Liver (tissue), 3 donors: ENCODE measurements at regions not wholly inside any gene's neighbourhood (a gene's known extent, or its start where the extent isn't known, plus 50 kb on each side); places are given as distances from the start of the nearest gene placed in this dataset.

Experiments used
- CTCF ChIP-seq: fragments of 150-350 bp; IDR thresholded peaks from 2 replicates; pipeline ENCODE4 v1.5.1; 2017; ENCODE audit warnings: improper control_type of control experiment, low read depth, low read length; ENCODE audit not compliant: missing input control
- EGR1 ChIP-seq, 2 donors: IDR thresholded peaks; 2 replicates each; pipeline ENCODE4 v1.6.1; 2016 to 2018; ENCODE audit warnings: antibody characterized with exemption in 2 of 2, low read depth in 2 of 2
- FOXA1 ChIP-seq: IDR thresholded peaks from 2 replicates; pipeline ENCODE4 v1.6.1; 2016; ENCODE audit warnings: antibody characterized with exemption
- HNF4A ChIP-seq, 2 donors: conservative IDR thresholded peaks; 2 replicates each; pipeline ENCODE4 v1.6.1; 2016; ENCODE audit warnings: antibody characterized with exemption in 2 of 2, mild to moderate bottlenecking in 2 of 2
- JUND ChIP-seq, 2 donors: IDR thresholded peaks; 2 replicates each; pipeline ENCODE4 v1.6.1; 2016; ENCODE audit warnings: antibody characterized with exemption in 2 of 2
- MAX ChIP-seq: IDR thresholded peaks from 2 replicates; pipeline ENCODE4 v1.6.1; 2016; ENCODE audit warnings: antibody characterized with exemption
- RXRA ChIP-seq, 2 donors: IDR thresholded peaks; 2 replicates each; pipeline ENCODE4 v1.6.1; 2017 to 2018; ENCODE audit warnings: antibody characterized with exemption in 2 of 2, mild to moderate bottlenecking in 1 of 2
- SP1 ChIP-seq: IDR thresholded peaks from 2 replicates; pipeline ENCODE4 v1.6.1; 2018; ENCODE audit warnings: antibody characterized with exemption, mild to moderate bottlenecking
- TAF1 ChIP-seq: conservative IDR thresholded peaks from 2 replicates; pipeline ENCODE4 v1.6.1; 2016; ENCODE audit warnings: antibody characterized with exemption, mild to moderate bottlenecking
- YY1 ChIP-seq: IDR thresholded peaks from 2 replicates; pipeline ENCODE4 v1.6.1; 2016; ENCODE audit warnings: antibody characterized with exemption, mild to moderate bottlenecking
- TF ChIP-seq, protein P1 (sequence below): IDR thresholded peaks from 2 replicates; pipeline ENCODE4 v1.6.1; 2016; ENCODE audit warnings: antibody characterized with exemption, mild to moderate bottlenecking
- donor health status: healthy.
- donor health status: healthy.

DNA sequence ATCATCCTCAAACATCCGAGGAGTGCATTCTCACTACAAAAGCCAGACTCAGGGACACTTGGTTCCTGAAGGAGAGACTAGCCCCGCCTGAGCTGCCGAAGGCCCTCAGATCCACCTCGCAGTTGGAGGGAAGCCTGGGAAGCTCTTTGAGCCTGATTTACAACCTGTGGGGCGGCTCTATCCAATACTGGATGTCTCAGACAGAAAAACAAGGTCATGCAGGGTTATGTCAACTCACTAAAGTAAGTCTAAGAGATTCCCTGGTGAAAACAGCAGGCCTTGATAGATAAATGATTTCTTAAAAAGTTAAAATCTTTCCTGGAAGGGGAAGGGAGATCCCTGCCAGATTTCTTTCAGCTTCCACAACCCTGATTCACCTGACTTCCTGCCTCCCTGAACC lies 284.3 kb downstream of the CYP26B1 start:
- TF ChIP-seq CTCF (no peak), TAF1 (no peak), EGR1 (IDR thresholded peaks at IDR 0.05; ENCODE audit: low read depth in 2 of 2) (no peak), YY1 (no peak), JUND (IDR thresholded peaks at IDR 0.05) (no peak), SP1 (no peak), MAX (no peak), HNF4A (conservative IDR thresholded peaks at IDR 0.05) (no peak), FOXA1 (no peak), RXRA (IDR thresholded peaks at IDR 0.05) (no peak)
- TF ChIP-seq, protein P1, sequence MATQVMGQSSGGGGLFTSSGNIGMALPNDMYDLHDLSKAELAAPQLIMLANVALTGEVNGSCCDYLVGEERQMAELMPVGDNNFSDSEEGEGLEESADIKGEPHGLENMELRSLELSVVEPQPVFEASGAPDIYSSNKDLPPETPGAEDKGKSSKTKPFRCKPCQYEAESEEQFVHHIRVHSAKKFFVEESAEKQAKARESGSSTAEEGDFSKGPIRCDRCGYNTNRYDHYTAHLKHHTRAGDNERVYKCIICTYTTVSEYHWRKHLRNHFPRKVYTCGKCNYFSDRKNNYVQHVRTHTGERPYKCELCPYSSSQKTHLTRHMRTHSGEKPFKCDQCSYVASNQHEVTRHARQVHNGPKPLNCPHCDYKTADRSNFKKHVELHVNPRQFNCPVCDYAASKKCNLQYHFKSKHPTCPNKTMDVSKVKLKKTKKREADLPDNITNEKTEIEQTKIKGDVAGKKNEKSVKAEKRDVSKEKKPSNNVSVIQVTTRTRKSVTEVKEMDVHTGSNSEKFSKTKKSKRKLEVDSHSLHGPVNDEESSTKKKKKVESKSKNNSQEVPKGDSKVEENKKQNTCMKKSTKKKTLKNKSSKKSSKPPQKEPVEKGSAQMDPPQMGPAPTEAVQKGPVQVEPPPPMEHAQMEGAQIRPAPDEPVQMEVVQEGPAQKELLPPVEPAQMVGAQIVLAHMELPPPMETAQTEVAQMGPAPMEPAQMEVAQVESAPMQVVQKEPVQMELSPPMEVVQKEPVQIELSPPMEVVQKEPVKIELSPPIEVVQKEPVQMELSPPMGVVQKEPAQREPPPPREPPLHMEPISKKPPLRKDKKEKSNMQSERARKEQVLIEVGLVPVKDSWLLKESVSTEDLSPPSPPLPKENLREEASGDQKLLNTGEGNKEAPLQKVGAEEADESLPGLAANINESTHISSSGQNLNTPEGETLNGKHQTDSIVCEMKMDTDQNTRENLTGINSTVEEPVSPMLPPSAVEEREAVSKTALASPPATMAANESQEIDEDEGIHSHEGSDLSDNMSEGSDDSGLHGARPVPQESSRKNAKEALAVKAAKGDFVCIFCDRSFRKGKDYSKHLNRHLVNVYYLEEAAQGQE: no peak
